HCT116 (cell line): ENCODE measurements at regions not wholly inside any gene's neighbourhood (a gene's known extent, or its start where the extent isn't known, plus 50 kb on each side); places are given as distances from the start of the nearest gene placed in this dataset.

Experiments
- ATAC-seq: fragments of 200-7000 bp; cut with Tn5 transposase; 2 replicates; pipeline ENCODE4 v1.9.1; 2020; ENCODE audit warnings: mild to moderate bottlenecking, moderate library complexity
- BruUV-seq: library from RNA; stranded (reverse); fragments of 400-500 nt; replicated peaks from 2 replicates; lab custom pipeline; 2021; lab: Mats Ljungman, UMichigan
- CTCF ChIA-PET: fragments of 300-600 bp; sonication (Branson Sonifier 250); formaldehyde crosslinking; loops from one replicate; lab custom pipeline; 2021; ENCODE audit warnings: antibody characterized with exemption; lab: Charles Lee
- POLR2A ChIA-PET: fragments of 300-600, 350-600 bp; sonication (Branson Sonifier 250); formaldehyde crosslinking; loops from one replicate; lab custom pipeline; 2021; ENCODE audit warnings: antibody characterized with exemption; lab: Charles Lee
- RAD21 ChIA-PET, 2 experiments: fragments of 300-600 bp; sonication (Branson Sonifier 250); formaldehyde crosslinking; loops; one replicate each; lab custom pipeline; 2023; ENCODE audit warnings: low total read pairs in 2 of 2; ENCODE audit not compliant: uncharacterized antibody in 2 of 2, unreplicated experiment in 2 of 2, low non-redundant PET in 1 of 2; lab: Charles Lee
- DNase-seq: peaks from one replicate; pipeline ENCODE4 v3.0.0-alpha.2; 2010; ENCODE audit warnings: low read depth, low spot score
- H2AFZ ChIP-seq: fragments of 200-600 bp; shearing (Covaris generic), sonication (generic); 2 replicates; pipeline ENCODE4 v1.6.1; 2017; ENCODE audit warnings: low read depth, mixed run types, mixed read lengths, antibody characterized with exemption, low read length; ENCODE audit not compliant: poor library complexity, severe bottlenecking
- H3K27ac ChIP-seq: 2 replicates; pipeline ENCODE4 v1.5.1; 2012; ENCODE audit warnings: low read depth, low read length
- H3K27me3 ChIP-seq: fragments of 200-600 bp; sonication (generic); 2 replicates; pipeline ENCODE4 v1.6.1; 2016; ENCODE audit warnings: mixed run types, low read length, mixed read lengths; ENCODE audit not compliant: insufficient read depth
- H3K36me3 ChIP-seq, 2 experiments: fragments of 200-500 bp in 1 of 2; fragments of 200-600 bp in 1 of 2; sonication (Bioruptor generic) in 1 of 2; sonication (generic) in 1 of 2; 2 replicates each; pipeline versions ENCODE4 v1.5.1 to v1.6.1; 2014 to 2016; ENCODE audit warnings: low read length in 2 of 2, inconsistent platforms in 1 of 2, mixed read lengths in 1 of 2, mixed run types in 1 of 2; ENCODE audit not compliant: insufficient read depth in 2 of 2, control insufficient read depth in 1 of 2
- H3K4me1 ChIP-seq, 2 experiments: fragments of 200-600 bp in 1 of 2; sonication (generic) in 1 of 2; 2 replicates each; pipeline versions ENCODE4 v1.5.1 to v1.6.1; 2012 to 2017; ENCODE audit warnings: low read length in 2 of 2, inconsistent platforms in 1 of 2, mild to moderate bottlenecking in 1 of 2, mixed read lengths in 1 of 2, mixed run types in 1 of 2, moderate library complexity in 1 of 2; ENCODE audit not compliant: insufficient read depth in 2 of 2, control insufficient read depth in 1 of 2
- H3K4me2 ChIP-seq: fragments of 200-600 bp; sonication (generic); 2 replicates; pipeline ENCODE4 v1.6.1; 2017; ENCODE audit warnings: mixed run types, low read length, mixed read lengths
- H3K4me3 ChIP-seq, 2 experiments: fragments of 200-600 bp in 1 of 2; sonication (generic) in 1 of 2; replicated peaks in 1 of 2; 2 replicates each; pipeline ENCODE4 v1.5.1; 2011 to 2016; ENCODE audit warnings: low read length in 2 of 2, control low read depth in 1 of 2, low read depth in 1 of 2, mild to moderate bottlenecking in 1 of 2, mixed read lengths in 1 of 2, mixed run types in 1 of 2
- H3K79me2 ChIP-seq: fragments of 200-600 bp; sonication (generic); 2 replicates; pipeline ENCODE4 v1.6.1; 2017; ENCODE audit warnings: mild to moderate bottlenecking, mixed run types, low read length, moderate library complexity, mixed read lengths; ENCODE audit not compliant: insufficient read depth
- H3K9ac ChIP-seq: fragments of 200-600 bp; sonication (generic); 2 replicates; pipeline ENCODE4 v1.6.1; 2016; ENCODE audit warnings: low read length, mixed read lengths
- H3K9me2 ChIP-seq: fragments of 200-600 bp; sonication (generic), shearing (Covaris generic); 2 replicates; pipeline ENCODE4 v1.6.1; 2017; ENCODE audit warnings: mixed run types, mild to moderate bottlenecking, moderate library complexity; ENCODE audit not compliant: insufficient read depth
- H3K9me3 ChIP-seq, 2 experiments: fragments of 200-500 bp in 1 of 2; fragments of 200-600 bp in 1 of 2; sonication (Bioruptor generic) in 1 of 2; sonication (generic) in 1 of 2; 2 replicates each; pipeline ENCODE4 v1.6.1; 2014 to 2017; ENCODE audit warnings: low read length in 2 of 2, mixed read lengths in 2 of 2, inconsistent platforms in 1 of 2, low read depth in 1 of 2, mild to moderate bottlenecking in 1 of 2, mixed run types in 1 of 2, moderate library complexity in 1 of 2; ENCODE audit not compliant: control insufficient read depth in 1 of 2, insufficient read depth in 1 of 2
- H4K20me1 ChIP-seq: fragments of 200-600 bp; sonication (generic), shearing (Covaris generic); 2 replicates; pipeline ENCODE4 v1.6.1; 2017; ENCODE audit warnings: mixed run types, mild to moderate bottlenecking, moderate library complexity; ENCODE audit not compliant: insufficient read depth
- CBX3 ChIP-seq: IDR thresholded peaks from 2 replicates; pipeline ENCODE4 v1.6.1; 2012; ENCODE audit warnings: low read depth
- EGR1 ChIP-seq: IDR thresholded peaks from 2 replicates; pipeline ENCODE4 v1.6.1; 2012; ENCODE audit warnings: low read depth
- EZH2 ChIP-seq: fragments of 200-600 bp; sonication (generic); IDR thresholded peaks from 2 replicates; pipeline ENCODE4 v1.6.1; 2017; ENCODE audit warnings: antibody characterized with exemption, mixed run types
- EZH2phosphoT487 ChIP-seq: fragments of 200-600 bp; IDR thresholded peaks from 2 replicates; pipeline ENCODE4 v1.6.1; 2018; ENCODE audit warnings: antibody characterized with exemption, borderline replicate concordance
- FOSL1 ChIP-seq: IDR thresholded peaks from 2 replicates; pipeline ENCODE4 v1.6.1; 2012; ENCODE audit warnings: low read depth
- POLR2AphosphoS5 ChIP-seq: IDR thresholded peaks from 2 replicates; pipeline ENCODE4 v1.6.1; 2011; ENCODE audit warnings: mild to moderate bottlenecking, low read depth, low read length, moderate library complexity
- RAD21 ChIP-seq: IDR thresholded peaks from 2 replicates; pipeline ENCODE4 v1.6.1; 2012; ENCODE audit warnings: low read depth, mild to moderate bottlenecking
- SIN3A ChIP-seq: IDR thresholded peaks from 2 replicates; pipeline ENCODE4 v1.6.1; 2012; ENCODE audit warnings: low read depth
- TCF7L2 ChIP-seq: IDR thresholded peaks from 2 replicates; pipeline ENCODE4 v1.7.0; 2011; ENCODE audit warnings: borderline replicate concordance, inconsistent platforms; ENCODE audit not compliant: insufficient read depth, insufficient read length; ENCODE audit errors: extremely low read depth
- ZFX ChIP-seq: fragments of 450-650 bp; IDR thresholded peaks from 2 replicates; pipeline ENCODE4 v1.6.1; 2017
- intact Hi-C: fragments of 100-400 bp; cut with micrococcal nuclease; formaldehyde crosslinking; loops from 2 replicates; pipeline ENCODE4 v1.10.0; 2022

- DNase-seq = no peak
- Histone ChIP-seq H3K9me3 (no peaks in the 10 kb centered on the region), H3K4me1 (no peaks in the 10 kb centered on the region), H3K9ac (no peak overlapping the region), H3K36me3 (no peaks in the 10 kb centered on the region), H3K4me3 (no peak overlapping the region), H4K20me1 (no peaks in the 10 kb centered on the region), H3K9me2 (no peaks in the 10 kb centered on the region), H2AFZ (no peak overlapping the region), H3K79me2 (no peaks in the 10 kb centered on the region), H3K27ac (no peak overlapping the region), H3K4me2 (no peak overlapping the region), H3K27me3 (no peaks in the 10 kb centered on the region)
- ChIA-PET CTCF (interaction anchor here (1.2 kb wide), 1 partner anchor 10 kb away, joined by 3 read pairs; no protein-coding TSS in a partner anchor), POLR2A (no interaction called here), RAD21 (no interaction called here)
- no peak for ATAC-seq
- intact Hi-C loops = no loop called here
- no peak for TF ChIP-seq POLR2AphosphoS5
- TF ChIP-seq EZH2 = no peak
- BruUV-seq = no TSS peak
These were observed 144.5 kb downstream of the SMIM20 start for GRCh38 chr4:26058537-26058936.

- no peaks in the 10 kb centered on the region for H3K36me3 ChIP-seq
- no peaks in the 10 kb centered on the region for H3K27me3 ChIP-seq
- RAD21 ChIA-PET = no interaction called here
- no peak overlapping the region for H2AFZ ChIP-seq
- no peaks in the 10 kb centered on the region for H3K9me3 ChIP-seq
- ATAC-seq (no peak), DNase-seq (no peak)
- H3K79me2 ChIP-seq = no peaks in the 10 kb centered on the region
- BruUV-seq = no TSS peak
- no peak overlapping the region for H3K4me3 ChIP-seq
- TF ChIP-seq ZFX = no peak
- no peak for TF ChIP-seq CBX3
- TF ChIP-seq SIN3A = no peak
- TF ChIP-seq FOSL1 = no peak
- no peak for TF ChIP-seq RAD21
- no peak for TF ChIP-seq TCF7L2
- no peak for TF ChIP-seq EGR1
- TF ChIP-seq EZH2phosphoT487 = no peak
- H3K27ac ChIP-seq = no peak overlapping the region
- no peaks in the 10 kb centered on the region for H4K20me1 ChIP-seq
- H3K9ac ChIP-seq = no peak overlapping the region
- POLR2A ChIA-PET = no interaction called here
- CTCF ChIA-PET = interaction anchor here (1.2 kb wide), 1 partner anchor 9 kb away, joined by 3 read pairs; no protein-coding TSS in a partner anchor
- no peaks in the 10 kb centered on the region for H3K9me2 ChIP-seq
- H3K4me1 ChIP-seq = no peaks in the 10 kb centered on the region
- intact Hi-C loops = loop anchor here (5.0 kb wide), 1 partner anchor 663 kb away; no protein-coding TSS in a partner anchor
- no peak overlapping the region for H3K4me2 ChIP-seq
These were observed 145.6 kb downstream of the SMIM20 start for GRCh38 chr4:26059391-26060154.
